ENCODE measurements at regions not wholly inside any gene's neighbourhood (a gene's known extent, or its start where the extent isn't known, plus 50 kb on each side); places are given as distances from the start of the nearest gene placed in this dataset.

DNA sequence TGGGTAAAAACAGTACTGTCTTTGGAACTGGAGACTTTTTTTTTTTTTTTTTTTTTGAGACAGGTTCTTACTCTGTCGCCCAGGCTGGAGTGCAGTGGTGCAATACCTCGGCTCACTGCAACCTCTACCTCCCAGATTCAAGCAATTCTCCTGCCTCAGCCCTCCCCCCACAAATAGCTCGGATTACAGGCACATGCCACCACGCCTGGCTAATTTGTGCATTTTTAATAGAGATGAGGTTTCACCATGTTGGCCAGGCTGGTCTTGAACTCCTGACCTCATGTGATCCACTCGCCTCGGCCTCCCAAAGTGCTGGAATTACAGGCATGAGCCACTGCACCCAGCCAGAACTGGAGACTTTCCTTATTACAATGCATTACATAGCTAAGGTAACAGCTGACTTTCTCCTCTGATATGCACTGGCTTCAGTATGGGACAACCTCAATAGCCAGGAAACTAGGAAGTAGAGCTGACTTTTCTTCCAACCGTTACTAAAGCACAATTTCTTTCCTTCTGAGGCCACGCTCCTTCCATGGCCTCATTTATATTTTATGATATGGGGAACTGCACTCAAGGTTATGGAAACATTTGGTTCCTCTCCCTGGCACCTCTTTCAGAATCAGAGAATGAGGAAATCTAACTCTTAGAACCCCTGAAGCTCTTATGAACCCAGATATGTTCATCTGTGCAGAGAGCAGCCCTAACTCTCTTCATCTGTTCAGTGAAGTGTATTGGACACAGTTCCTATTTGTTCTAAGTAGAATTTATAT is 53.5 kb upstream of the FAM9B start:
- DNase-seq = no peak

DNA sequence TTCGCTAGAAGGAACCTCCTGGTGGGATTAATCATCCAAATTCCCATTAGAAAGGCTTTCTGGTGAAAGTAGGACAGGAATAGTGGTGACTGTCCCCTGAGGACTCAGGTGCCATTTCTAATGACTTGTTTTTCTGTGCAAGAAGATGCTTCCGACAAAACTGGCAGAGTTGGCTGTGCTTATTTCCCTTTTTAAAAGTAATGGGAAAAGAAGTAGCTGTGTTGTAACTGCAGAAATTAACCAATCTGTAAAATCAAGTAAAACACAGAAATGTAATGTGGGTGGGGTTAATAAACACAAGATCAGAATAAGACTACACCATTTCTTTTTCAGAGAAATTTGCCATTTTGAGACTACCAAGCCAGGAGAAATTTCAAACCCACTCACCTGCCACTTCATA is 55.0 kb upstream of the FAM9B start:
- no peak for DNase-seq

DNA sequence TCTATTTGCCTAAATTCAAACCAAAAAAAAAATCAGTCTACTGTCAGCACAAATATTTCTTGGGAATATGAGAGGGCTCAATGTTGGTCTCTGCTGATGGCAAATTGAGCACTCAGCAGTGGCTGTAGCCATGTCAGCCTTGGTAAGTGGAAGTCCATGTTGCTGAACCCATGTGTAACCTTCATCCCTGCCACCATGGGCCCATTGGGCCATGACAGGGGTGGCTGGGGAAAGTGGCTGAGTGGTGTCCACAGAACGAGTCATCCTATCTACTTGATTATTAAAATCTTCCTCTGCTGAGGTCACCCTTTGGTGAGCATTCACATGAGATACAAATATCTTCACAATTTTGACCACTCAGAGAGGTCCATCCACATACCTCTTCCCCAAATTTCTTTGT is 56.8 kb upstream of the FAM9B start:
- no peak for DNase-seq

DNA sequence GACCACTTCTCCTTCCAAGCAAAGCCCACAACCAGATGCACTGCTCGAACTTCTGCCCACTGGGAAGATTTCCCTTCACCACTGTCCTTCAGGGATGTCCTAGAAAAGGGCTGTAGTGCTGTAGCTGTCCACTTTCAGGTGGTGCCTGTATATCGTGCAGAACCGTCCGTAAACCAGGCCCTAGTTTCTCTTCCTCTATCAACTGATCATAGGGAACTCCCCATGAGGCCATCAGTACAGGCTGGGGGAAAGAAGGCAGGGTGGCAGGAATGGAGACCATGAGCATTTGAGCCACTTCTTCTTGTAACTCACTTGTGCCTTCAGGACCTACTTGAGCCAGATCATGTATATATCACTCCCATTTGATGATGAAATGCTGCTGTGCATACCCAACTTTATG is 57.3 kb upstream of the FAM9B start:
- DNase-seq = no peak

DNA sequence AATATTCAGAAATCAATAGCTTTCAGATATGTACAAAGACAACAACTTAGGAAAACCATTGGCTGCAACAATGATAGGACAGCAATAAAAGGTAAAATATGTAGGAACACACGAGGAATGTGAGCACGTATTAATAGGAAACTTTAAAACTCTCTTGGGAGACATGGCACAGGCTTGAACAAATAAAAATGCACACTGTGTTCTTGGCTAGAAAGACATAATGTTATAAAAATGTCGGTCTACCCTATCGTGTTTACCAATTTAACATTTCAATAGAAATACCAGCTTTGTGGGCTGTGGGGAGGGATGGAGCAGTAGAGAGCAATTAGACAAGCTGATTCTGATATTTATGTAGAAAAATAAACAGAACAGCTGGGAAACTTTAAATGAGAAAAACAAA is 69.0 kb upstream of the FAM9B start:
- DNase-seq = no peak

DNA sequence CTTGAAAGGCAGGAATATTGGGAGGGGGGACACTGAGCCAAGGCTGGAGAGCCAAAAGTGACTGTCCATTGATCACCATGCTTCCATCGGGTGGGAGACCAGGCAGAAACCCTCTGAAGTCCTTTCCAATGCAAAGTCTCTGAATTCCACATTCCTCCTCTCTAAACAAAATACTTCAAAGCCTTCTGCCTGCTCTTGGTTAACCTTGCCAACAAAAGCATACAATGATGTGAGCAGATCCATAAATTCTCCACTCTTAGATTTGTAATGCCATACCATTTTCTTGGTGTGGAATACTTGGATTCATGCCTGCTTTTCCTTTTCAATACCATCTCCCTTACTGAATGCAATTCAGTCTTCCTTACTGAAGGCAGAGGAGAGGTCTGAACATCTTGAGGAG is 74.1 kb upstream of the FAM9B start:
- no peak for DNase-seq

DNA sequence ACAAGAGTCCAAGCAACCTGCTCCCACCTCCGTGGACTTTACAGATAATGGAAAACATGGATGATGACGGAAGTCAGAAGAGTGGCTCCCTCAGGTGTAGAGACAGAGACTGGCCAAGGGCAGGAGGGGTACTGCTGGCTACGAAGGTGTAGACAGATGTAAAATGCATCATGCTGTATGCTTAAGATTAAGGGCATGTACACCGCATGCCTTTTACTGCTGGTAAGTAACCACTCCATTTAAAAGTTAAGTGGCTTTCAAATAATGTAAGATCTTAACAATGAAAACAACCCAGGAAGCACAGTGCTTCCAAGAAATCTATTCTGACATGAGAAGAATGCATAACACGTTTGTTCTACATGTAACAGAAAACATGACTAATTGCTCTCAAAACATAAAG is 76.9 kb upstream of the FAM9B start:
- DNase-seq = no peak

DNA sequence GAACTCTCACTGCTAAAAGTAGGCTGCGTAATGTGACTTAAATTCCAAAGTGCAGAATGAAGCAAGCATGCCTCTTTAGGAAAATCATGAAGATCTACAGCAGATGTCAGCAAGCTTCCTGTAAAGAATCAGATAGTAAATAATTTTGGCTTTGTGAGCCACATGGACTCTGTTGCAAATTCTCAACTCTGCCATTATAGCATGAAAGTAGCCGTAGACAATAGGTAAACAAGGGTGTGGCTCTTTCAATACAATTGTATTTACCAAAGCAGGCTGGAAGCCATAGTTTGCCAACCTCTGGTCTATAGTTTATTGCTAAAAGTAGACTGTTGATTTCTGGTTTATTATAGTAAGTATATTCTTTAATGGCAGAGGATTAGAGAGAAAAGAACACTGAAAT is 80.3 kb upstream of the FAM9B start:
- no peak for DNase-seq

DNA sequence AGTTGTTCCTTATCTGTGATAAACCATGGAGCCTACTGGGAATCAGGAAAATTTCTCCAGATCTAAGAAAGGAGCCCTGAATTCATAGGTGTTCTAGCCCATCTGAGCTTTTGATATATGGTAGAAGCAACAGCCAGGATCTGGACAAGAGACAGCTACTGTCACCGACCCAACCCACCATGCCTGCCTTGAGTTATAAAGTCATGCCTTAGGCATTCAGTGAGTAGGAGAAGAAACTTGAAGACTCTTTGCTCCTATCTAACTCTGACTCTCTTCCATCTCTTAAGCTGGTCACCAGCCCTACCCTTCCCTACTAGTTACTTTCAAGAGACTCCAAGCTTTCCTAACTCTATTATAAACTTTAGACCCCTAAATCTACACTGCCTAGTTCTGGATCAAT is 83.9 kb upstream of the FAM9B start:
- DNase-seq = no peak

DNA sequence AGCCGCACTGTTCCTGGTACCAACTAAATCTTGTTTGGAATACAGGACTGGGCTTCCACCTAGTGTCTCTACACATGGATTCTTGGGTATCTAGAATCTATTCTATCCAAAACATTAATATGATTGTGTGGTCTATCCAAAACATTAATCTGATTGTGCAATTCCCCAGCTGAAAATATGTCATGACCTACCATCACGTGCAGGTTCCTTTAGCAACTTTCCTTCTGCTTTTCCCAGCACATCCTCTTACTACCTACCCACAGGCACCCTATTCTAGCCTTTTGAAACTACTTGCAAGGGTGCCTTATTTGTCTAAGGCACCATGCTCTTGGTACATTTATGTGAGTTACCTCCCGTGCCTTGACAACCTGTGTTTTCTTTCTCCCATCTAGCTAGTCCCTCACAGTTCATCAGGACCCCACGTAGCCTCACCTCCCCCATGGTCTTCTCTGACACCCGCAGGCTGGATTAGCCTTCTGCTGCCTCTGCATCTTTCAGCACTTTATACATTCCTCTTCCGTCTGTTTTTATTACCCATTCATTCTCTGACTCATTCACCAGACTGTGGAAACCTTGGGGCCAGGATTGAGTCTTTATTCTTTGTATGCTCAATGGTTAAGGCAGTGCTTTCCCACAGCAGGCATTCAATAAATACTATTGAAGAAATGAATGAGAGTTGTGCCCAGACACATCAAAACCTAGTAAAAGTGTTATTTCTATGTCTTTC is 88.8 kb upstream of the FAM9B start:
- DNase-seq = no peak

DNA sequence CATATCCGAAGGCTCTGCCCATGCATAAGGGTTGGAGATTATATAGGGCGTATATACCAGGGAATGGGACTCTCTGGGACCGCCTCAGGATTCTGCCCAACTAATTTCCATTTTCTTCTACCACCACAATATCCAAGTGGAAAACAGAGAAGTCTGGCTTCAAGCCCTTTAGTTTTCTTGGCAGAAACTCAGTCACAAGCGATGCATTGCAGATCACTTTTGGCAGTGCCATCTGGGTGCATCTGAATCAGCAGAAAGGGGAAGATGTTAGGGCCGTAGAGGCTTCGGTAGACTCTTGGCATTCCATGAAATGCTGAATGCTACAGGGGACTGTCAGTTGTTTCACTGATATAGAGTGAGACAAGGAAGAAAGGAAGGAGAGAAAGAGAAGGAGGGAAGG is 94.1 kb upstream of the FAM9B start:
- DNase-seq = no peak

DNA sequence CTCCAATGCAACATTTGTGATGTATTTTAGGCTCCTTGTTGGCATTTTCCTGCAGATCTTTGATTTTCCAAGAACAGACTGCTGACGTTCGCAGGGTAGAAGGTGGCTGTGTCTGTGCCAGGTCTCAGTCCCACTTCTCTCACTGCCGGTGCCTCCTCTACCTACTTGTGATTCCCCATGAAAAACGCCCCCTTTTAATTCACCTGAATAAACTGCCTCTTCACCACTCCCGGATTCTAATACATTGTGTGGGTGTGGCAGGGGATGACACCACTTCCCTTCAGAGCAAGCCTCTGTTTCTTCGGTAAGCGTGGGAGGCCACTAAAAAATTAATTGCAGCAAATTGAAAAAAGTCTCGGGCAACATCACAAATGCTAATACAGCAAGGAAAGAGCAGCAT is 96.1 kb upstream of the FAM9B start:
- no peak for DNase-seq

DNA sequence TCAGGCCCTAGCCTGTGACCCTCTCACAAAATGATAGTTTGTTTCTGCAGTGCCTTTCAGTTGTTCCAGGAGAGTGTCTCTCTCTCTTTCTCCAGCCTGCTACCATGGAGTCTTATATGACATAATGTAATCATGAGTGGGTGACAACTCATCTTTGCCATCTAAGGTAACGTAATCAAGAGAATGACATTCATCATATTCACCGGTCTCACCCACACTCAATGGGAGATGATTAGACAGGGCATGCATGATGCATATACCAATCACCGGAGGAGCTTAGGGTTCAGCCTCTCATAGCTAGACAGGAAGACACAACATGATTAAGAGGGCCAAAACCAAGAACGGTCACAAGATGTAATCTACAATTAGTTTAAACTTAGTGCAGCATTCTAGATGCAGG is 97.1 kb upstream of the FAM9B start:
- DNase-seq = no peak

DNA sequence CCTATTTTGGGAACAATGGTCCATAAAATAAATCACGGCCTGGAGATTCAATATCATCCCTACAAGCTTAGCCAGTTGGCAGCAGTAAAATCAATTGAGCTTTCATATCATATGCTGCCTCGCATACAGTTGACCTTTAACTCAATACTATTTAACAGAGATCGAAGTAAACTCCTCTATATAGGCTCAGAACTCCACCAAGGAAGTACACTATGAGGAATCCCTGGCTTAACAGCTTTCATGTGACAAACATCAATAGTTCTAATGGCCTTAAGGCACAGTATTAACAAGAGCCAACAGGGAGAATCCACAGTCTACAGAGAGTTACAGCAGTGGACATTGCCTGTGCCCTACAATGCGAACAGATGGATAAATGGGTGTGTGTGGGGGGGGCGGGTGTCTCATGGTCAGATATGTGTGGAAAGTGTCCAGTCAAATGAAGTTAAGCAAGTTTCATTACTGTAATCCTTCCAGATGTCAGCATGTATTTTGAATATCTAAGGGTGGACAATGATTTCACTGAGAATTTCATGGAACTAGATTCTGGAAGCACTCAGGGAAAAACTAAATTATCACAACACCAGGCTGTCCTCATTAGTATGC is 98.2 kb upstream of the FAM9B start:
- no peak for DNase-seq

DNA sequence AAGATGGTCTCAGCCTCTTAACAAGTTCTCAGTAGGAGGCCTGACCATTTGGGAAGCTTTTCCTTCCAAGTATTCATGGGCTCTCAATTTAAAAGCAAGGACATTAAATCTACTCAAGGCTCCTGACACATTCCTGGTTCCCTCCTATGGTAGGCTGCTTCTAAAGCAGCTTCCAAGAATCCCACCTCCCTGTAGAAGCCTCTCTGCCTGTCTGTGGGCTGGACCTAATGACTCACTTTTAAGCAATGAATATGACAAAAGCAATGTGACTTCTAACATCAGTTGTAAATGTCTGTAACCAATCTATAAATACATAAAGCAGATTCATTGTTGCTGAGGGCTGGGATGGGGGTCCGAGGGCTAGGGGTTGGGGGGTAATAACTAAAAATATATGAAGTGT is 99.5 kb upstream of the FAM9B start:
- no peak for DNase-seq

DNA sequence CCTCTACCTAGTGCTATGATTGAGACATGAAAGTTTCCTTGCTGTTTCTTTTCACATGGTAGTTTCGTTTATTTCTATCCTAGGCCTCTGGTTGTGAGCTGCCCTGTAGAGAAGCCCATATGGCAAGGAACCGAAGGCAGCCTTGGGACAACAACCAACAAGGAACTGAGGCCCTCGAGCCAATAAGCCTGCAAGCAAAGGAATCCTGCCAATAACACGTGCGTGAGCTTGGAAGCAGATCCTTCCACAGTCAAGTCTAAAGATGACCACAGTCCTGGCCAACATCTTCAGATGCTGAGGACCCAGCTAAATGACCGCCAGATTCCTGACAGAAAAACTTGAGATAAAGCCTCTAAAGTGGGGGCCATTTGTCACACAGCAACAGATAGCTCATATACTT is 100.4 kb upstream of the FAM9B start:
- no peak for DNase-seq

DNA sequence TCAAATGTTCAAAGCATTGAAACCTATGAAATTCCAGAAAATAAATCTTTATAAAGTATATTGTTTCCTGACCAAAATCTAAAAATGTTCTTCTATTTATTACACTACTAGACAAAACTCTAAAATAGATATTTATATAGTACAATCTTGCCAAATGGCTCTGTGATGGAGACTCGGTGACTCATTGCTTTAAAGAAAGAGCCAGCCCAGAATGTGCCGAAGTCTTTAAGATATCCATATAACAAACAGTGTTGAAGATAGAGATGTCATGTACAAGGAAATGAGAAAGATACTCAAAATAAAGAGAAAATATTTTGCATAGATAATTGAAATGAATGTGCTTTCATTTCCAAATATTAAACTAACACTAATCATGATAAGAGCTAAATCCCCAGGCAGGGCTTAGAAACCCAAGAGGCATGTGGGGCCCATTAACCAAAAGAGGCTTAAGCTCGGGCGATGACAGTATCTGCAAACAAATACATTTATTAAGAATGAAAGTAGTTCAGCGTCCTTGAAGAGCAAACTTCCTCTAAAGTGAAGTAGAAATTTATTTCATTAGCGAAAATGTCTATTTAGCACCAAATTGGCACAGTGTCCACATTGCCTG is 102.1 kb upstream of the FAM9B start:
- no peak for DNase-seq

DNA sequence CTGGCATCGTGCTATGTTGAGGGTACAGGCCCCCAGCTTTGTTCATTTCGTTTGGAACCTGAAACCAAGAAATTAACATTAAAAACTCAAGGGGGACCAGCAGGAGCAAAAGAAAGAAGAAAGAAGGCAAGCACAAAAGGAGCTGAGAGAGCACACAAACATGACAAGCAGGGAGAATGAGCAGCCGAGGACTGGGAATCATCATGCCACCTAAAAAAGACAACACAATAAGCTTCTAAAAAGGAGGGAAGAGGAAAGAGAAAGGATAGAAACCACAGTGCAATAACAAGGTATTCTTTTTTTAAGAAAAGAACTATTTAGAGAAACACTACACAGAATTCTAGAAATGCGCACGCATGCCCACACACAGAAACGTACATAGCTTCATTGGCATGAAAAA is 103.2 kb upstream of the FAM9B start:
- DNase-seq = no peak

DNA sequence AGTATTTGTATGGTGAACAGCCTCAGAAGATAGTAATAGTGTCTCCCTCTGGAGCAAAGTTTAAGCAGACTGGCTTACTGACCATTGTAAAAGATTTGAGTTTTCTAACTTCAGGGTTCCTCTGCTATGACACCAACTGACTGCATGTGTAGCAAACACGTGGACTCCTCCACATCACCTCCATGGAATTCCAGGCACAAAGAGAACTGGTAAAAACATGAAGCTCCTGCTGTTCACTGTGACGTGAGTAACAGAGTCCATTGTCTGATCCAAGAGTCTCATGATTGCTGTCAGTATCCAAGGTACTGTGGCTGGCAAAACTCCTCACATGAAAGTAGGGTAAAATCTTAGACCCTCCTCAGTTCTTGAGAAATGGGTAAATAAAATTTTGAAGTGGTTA is 107.6 kb upstream of the FAM9B start:
- DNase-seq = no peak

DNA sequence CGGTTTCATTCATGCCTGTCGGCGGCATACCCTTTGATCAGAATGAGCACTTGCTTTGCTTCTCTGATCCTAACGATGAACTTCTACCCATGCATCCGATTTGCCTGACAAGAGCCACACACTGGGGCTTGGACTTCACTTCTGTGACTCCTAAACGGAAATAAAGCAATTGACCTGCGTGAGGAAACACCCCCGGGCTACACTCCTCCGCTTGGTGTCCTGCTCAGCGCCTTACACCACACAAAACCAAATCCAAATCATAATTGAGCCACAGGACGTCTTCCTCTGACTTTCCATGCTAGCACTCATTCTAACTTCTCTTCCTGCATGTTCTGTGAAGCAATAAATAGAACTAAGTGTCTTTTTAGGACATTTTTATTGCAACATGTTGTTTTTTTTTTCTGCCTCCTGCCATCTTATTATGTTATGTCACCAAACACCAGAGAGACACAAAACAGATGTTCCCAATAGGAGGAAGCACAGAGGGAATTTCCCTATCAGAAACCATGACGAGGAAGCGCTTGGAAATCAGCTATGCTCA is 110.8 kb upstream of the FAM9B start:
- DNase-seq = no peak

DNA sequence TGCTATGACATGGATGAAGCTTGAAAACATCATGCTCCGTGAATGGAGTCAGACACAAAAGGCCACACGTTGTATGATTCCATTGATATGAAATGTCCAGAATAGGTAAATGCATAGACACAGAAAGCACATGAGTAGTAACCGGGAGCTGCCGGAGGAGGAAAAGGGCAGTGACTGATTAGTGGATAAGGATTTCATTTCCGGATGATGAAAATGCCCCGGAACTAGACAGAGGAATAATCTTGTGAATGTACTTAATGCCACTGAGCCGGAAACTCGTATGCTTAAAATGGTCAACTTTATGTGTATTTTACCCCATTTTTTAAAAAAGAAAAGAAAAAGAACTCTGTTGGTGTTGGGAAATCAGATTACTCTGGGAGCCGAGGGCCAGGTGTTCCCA is 112.7 kb upstream of the FAM9B start:
- DNase-seq = no peak

DNA sequence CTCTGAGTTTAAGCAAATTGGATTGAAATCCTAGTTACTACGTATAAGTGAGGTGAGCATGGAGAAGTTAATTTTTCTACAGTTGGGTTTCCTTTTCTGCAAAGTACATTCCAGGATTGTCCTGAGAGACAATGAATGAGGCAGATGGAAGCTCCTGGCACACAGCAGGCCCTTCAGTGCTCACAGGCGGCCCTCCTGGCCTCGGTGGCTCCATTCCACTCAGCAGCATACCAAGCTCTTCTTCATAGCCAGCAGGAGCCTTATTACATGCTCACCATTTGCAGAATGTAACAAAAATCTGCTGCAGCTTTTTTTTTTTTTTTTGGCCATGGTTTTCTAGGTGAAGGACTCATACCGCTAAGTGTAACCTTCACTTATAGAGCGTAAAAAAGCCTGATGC is 113.2 kb upstream of the FAM9B start:
- no peak for DNase-seq

DNA sequence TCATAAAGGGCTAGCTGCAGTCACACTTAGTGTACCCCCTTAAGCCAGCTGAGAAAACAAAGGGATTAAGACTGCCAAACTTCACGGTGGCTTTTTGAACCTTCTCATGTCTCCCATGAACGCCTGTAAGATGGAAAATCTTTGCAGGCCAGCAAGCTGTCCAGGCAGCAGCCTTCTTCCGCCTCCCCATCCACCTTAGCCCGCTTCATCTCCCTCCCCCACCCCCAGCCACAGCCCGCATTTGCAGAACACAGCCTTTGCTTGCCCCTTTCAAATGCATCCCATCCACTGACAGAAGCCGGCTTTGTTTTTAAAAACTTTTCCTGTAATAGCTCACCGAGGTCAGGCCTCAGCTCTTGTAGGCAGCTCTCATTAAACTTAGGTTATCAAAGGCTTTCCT is 113.8 kb upstream of the FAM9B start:
- DNase-seq = no peak

Measured in activated CD8-positive, alpha-beta memory T cell treated with anti-CD3 and anti-CD28 coated beads for 24 hours (primary cell).